NCI-H774 (cell line): ENCODE measurements at regions not wholly inside any gene's neighbourhood (a gene's known extent, or its start where the extent isn't known, plus 50 kb on each side); places are given as distances from the start of the nearest gene placed in this dataset.

Experiments used
- DNase-seq: peaks from one replicate; lab custom pipeline; 2025; lab: John Stamatoyannopoulos, UW

- no peak for DNase-seq
Observed at GRCh38 chr12:111174251-111174960, 194.5 kb downstream of the PHETA1 start.

GRCh38 chr12:111173836-111174235, 195.1 kb downstream of the PHETA1 start:
- DNase-seq, result no peak

GRCh38 chr12:111173391-111173790, 195.5 kb downstream of the PHETA1 start:
- no peak for DNase-seq

GRCh38 chr12:111172786-111173185, 196.1 kb downstream of the PHETA1 start:
- DNase-seq, result no peak

GRCh38 chr12:111171832-111172231, 197.1 kb downstream of the PHETA1 start:
- no peak for DNase-seq

- no peak for DNase-seq
Observed at GRCh38 chr12:111171345-111171744, 197.6 kb downstream of the PHETA1 start.

GRCh38 chr12:111170543-111170942, 198.4 kb downstream of the PHETA1 start:
- DNase-seq, result no peak

GRCh38 chr12:111169456-111169855, 199.4 kb downstream of the PHETA1 start:
- DNase-seq, result no peak

- DNase-seq, result no peak
Observed at GRCh38 chr12:111169032-111169431, 199.9 kb downstream of the PHETA1 start.

GRCh38 chr12:111168009-111168900, 200.6 kb downstream of the PHETA1 start:
- no peak for DNase-seq

GRCh38 chr12:111166779-111167540, 201.9 kb downstream of the PHETA1 start:
- no peak for DNase-seq

GRCh38 chr12:111164833-111165525, 203.9 kb downstream of the PHETA1 start:
- no peak for DNase-seq

- DNase-seq, result no peak
Observed at GRCh38 chr12:111163422-111163821, 205.5 kb downstream of the PHETA1 start.

GRCh38 chr12:111161898-111162297, 207.0 kb downstream of the PHETA1 start:
- no peak for DNase-seq

- DNase-seq, result no peak
Observed at GRCh38 chr12:111160350-111161241, 208.3 kb downstream of the PHETA1 start.

- DNase-seq, result no peak
Observed at GRCh38 chr12:111158992-111159391, 209.9 kb downstream of the PHETA1 start.

- no peak for DNase-seq
Observed at GRCh38 chr12:111157486-111157885, 211.4 kb downstream of the PHETA1 start.

- no peak for DNase-seq
Observed at GRCh38 chr12:111156304-111156703, 212.6 kb downstream of the PHETA1 start.

- no peak for DNase-seq
Observed at GRCh38 chr12:111155521-111155920, 213.4 kb downstream of the PHETA1 start.

- DNase-seq, result no peak
Observed at GRCh38 chr12:111155020-111155419, 213.9 kb downstream of the PHETA1 start.
